Activated CD4-positive, alpha-beta T cell treated with anti-CD3 and anti-CD28 coated beads, Interleukin-2, amount 50 U/mL, for 48 hours (primary cell): ENCODE measurements at regions not wholly inside any gene's neighbourhood (a gene's known extent, or its start where the extent isn't known, plus 50 kb on each side); places are given as distances from the start of the nearest gene placed in this dataset.
A peak's percentile ranks its signal among the peaks of the same experiment; 100 is the strongest.

Experiments used
- DNase-seq, 2 experiments: peaks; one replicate each; pipeline ENCODE4 v3.0.0-alpha.2; 2020

DNA sequence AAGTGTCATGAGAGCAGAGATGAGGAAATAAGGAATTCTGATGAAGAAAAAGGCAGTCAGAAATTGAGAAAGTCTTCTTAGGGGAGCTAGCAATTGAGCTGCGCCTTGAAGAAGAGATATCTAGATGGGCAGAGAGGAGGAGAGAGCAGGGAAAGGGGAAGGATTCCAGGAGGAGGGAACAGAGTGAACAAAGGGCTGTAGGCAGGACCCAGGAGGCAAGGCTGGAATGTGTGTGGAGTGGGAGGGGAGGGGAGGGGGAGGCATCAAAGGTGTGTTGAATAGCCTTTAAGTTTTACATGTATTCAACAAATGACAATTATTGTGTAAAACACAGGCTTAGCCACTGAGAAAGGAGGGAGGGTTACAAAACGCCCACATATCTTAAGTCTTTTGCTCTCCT is 164.5 kb downstream of the TDRD15 start:
- no peak for DNase-seq

DNA sequence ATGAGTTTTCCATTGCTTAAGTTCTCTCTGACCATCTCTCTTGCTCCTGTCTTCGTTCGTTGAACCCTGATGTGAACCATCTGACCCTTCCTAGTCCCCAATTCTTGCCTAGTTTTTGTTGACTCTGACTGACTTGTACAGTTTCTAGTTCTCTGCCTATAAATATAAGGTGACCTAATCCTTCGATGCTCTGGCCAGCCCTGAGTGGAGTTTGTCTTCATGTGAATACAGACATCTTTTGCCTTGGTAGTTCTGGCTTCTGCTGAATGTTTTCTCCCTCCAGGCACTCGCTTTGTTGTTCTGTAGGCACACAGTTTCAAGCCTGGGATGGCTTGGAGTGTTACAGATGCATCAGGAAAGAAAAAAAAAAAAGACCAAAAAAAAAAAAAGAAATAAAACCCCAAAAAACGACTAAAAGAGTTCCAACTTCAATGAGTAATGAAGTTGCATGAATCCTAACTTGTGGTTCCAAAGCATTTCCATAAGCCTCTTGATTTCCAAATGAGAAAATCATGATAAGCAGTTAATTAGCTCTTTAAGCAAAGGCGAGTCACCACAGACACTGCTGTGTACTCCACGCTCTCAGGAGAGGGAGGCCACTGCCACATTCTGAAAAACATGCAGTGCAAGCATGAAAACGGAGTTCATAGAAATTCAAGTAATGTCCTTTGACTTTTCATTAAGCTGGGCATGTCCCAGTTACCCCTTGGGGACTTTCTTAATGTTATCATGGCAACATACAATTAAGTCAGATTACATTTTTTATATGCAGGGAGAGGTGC is 165.2 kb downstream of the TDRD15 start:
- no peak for DNase-seq

- DNase-seq, result no peak
Observed at GRCh38 chr2:21289551-21289950, 165.8 kb downstream of the TDRD15 start.

- no peak for DNase-seq
Observed at GRCh38 chr2:21289989-21290388, 166.2 kb downstream of the TDRD15 start.

GRCh38 chr2:21291426-21291825 is 167.7 kb downstream of the TDRD15 start:
- no peak for DNase-seq

DNA sequence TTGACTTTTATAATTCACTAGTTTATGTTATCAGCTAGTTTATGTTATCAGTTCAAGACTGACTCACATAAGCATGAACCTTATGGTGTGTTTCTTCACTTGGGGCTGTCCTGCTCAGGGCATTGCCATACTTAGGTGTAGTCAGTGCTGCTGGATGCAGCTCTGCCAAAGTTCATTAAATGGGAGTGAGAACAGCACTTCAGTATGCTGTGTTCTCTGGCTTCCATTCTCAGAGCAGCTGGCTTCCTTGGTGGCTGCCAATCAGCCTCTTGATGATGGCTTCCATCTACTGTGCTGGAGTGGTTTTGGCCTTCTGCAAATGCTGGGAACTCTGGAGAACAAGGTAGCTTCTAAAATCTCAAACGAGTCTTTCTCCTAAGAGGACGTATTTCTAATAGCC is 170.7 kb downstream of the TDRD15 start:
- no peak for DNase-seq

DNA sequence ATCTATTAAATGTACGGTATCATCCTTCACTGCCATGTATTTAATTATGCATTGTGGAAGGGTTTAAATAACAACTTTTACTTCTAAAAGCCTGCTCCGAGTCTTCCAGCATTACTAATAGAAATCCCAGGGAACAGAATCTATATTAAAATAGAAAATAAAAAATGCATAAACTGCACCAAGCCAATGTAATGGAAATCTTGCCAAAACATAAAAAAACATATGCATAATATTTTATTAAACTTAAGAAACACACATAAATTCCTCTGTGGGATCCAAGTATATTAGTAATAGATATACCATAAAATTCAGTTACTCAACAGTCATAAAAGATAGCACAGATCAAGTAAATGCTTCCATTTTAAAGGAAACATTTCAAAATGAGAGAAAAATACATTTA is 175.6 kb downstream of the TDRD15 start:
- DNase-seq, result no peak

DNA sequence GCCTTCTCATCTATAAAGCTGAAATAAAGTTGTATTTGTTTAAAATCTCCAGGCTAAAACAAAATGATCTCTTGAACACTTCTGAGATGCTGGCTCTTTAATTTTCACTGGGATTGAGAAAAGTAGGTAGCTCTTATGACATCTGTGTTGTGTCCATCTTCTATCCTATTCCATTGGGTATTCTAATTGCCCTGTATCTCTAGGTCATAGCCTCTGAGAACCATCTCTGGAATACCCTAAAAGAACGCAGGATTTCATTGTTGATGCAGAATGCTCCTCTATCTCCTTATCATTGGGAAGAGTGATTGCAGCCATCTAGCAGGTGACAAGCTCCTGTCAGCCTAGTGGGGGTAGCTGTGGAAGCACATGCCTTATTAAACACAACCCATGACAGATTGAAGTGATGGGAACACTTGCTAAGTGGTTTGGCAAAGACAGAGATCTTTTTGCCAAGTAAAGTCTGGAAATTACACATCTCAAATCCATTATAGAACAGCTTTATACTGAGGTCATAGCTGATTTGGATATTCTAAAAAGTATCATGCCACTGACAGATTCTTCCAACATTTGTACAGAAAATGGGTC is 178.2 kb downstream of the TDRD15 start:
- DNase-seq, result no peak

DNA sequence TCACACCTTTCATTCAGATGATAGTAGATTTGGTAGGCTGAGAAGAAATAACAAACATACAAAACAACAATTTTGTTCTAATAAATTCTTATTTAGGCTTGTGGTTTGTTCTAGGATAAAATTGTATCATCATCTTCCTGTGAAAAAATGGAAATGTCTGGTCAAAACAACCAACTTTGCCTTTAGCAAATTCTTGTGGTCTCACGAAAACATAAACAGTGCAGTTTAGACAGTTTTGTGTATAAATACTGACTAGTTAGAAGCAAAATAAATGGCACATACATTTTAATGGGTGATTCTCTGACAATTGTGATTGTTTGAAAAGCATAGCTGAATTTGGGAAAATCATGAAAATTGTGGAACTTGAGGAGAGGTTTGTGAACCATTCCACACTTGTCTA is 180.1 kb downstream of the TDRD15 start:
- DNase-seq, result no peak

DNA sequence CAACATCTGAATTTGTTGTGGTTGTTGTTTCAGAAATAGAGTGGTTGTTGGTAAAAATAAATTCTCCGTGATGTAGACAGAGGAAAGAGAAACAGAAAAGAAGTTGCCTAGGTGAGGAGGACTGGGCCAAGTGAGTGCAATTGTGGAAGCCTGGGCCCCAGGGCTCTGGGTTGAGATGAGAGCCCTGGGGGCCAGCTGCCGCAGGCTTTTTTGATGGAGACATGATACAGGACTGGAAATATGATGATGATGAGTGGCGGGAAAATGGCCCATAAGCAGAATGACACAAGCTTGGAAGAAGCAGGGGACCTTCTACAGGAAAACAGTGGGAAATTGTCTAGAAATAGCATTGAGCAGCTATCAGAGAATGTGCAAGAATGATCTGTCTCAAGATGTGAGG is 181.8 kb downstream of the TDRD15 start:
- no peak for DNase-seq

DNA sequence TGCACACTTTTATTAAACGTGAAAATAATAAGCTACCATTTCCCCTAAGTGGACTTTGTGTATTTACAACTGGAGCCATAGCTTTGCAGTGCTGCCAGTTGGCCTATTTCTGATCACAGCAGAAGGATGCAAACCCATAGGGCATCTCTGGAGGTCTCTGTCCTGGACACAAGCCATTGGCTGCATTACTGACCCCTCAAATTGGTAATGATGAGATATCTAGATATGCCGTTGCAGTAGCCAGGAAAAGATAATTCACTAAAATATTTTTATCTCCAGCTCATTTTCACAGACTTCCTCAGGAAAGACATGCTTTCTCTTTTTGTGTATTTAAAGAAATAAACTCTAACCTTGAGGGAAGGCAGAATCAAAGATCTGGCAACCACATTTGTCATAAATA is 182.5 kb downstream of the TDRD15 start:
- DNase-seq, result no peak

GRCh38 chr2:21307037-21307436 is 183.3 kb downstream of the TDRD15 start:
- no peak for DNase-seq

- DNase-seq, result no peak
Observed at GRCh38 chr2:21310493-21310892, 186.7 kb downstream of the TDRD15 start.

DNA sequence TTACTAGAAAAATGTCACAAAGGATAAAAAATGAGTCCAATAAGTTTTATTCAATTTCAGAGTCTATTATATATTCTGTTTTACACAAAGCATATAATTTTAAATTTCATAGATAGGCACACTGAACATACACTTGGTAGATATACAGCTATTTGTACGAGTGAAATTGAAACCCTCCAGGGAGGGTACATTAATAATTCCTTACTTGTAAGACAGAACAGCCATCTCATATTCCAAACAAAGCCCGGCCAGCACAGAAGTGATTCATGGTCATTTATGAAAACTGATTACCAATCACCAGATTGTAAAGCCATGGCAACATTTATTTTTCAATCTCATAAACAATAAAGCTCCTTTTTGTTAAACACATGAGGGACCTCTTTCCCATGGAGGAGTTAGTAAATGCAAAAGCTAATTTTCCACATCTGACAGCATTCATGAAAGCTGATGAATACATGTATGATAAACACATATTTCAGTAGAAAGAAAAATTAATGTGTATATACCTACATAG is 190.6 kb downstream of the TDRD15 start:
- no peak for DNase-seq

DNA sequence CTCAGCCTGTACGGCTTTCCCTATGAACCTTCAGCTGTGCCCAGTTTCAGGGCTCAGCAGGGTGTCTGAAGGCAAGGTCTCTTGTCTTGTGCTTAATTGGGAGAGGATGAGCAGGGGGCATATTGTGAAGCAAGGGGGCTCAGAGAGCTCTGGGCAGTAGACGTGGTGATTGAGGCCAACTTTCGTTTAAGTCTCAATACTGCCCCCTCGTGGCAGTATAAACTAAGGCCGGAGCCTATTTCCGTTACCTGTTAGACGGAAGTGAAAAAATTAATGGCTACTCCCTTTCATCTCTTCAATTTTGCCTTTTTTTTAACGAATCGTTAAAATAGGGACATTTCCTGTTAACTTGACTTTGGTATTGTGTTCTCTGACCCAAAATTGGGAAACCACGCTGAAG is 193.4 kb downstream of the TDRD15 start:
- peak; percentile 18 to 42 for DNase-seq

- DNase-seq, result no peak
Observed at GRCh38 chr2:21318263-21318662, 194.5 kb downstream of the TDRD15 start.

- no peak for DNase-seq
Observed at GRCh38 chr2:21326152-21326551, 202.4 kb downstream of the TDRD15 start.

DNA sequence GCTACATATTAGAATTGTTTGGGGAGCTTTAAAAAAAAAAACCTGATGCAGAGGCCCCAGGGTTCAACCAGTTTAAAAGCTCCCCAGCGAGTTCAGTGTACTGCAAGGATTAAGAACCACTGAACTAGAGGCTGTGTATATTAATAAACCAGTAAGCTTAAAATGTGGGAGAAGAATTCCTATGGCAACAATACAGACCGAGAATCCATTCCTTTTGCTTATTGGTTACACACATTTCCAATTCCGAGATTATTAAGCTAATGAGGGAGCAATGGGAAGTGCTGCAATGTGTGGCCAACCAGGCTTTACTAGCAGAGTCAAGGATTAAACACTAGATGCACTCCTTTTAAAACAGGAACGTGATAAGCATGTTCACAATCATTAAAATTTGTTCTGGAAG is 204.4 kb downstream of the TDRD15 start:
- no peak for DNase-seq

GRCh38 chr2:21330786-21331391 is 207.1 kb downstream of the TDRD15 start:
- no peak for DNase-seq

- DNase-seq, result no peak
Observed at GRCh38 chr2:21331625-21332370, 208.0 kb downstream of the TDRD15 start.

DNA sequence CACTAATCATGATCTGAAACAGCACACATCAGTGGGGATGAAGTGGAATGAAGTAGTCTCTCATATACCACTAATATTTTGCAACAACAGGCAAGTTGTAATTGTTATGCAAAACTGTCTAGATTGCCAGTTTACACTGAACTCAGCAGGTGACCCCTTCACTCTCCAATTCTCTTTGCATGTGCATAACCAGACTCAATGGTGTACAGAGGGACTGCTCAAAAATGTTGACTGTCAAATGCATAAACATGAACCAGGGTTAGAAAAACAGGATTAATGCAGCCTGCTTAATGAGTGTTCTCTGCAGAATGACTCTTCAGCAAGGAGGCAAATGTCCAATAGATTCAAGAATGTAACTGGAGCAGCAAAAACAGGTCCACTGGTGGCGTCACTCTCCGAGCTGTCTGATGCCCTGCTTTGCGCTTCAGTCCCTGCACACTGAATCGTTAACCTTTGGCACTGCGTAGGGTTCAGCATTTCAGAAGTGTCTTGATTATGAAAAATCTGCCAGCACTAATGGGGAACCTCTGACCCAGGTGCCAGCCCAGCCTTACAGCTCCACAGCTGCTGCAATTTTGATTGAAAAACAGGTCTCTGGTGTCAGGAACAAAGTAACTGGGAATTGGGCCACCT is 209.3 kb downstream of the TDRD15 start:
- DNase-seq, result no peak

DNA sequence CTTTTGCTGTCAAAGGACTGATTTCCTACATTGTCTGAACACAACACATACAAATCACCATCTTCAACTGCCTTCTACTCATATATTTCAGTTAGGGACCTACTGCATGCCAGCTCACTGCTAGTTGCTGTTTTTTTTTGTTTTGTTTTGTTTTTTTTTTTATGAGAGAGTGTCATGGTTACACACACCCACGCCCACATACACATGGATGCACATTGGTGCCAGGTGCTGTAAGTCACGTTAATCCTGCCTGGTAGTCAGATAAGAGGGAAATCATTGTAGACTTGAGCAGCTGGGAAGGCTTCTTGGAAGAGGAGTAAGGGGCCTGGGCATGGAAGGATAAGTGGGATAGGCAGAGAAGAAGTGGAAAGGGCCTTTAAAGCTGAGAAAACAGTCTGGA is 209.9 kb downstream of the TDRD15 start:
- no peak for DNase-seq

DNA sequence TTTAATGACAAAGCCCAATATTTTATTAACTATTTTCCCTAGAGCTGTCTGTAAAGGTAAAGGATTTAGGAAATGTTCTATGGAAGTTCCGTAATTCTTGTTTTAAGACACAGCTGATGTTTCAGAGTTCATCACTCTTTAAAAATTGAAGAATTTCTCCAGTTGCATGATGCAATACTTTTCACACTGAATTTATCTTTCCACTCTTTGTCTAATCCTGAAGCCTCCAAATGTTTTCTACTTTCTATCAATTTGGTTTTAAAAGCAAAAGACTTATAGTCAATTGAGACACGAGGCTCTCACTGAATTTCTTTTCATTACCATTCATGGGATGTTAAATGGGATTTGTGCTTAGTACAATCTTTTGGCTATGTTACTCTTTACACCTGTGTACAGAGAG is 223.2 kb downstream of the TDRD15 start:
- no peak for DNase-seq
